K562 (cell line): ENCODE measurements at regions not wholly inside any gene's neighbourhood (a gene's known extent, or its start where the extent isn't known, plus 50 kb on each side); places are given as distances from the start of the nearest gene placed in this dataset.
"Not testable (repeated sequence)": the region's sequence is repeated elsewhere in the genome, so short reads cannot be mapped to it uniquely, and the experiment has no call there.

Experiments
- CBX1 ChIP-seq: sonication (generic); IDR thresholded peaks from 2 replicates; pipeline ENCODE4 v1.6.1; 2016; ENCODE audit warnings: antibody characterized with exemption, low read depth, mild to moderate bottlenecking
- TBL1XR1 ChIP-seq, 2 experiments: IDR thresholded peaks; 2 replicates each; pipeline ENCODE4 v1.6.1; 2012; ENCODE audit warnings: improper control_type of control experiment in 2 of 2, low read length in 2 of 2, mild to moderate bottlenecking in 1 of 2
- ZNF347 ChIP-seq: fragments of 450-650 bp; formaldehyde crosslinking; IDR thresholded peaks from 2 replicates; pipeline ENCODE4 v1.4.0; 2020; ENCODE audit warnings: low read depth, mild to moderate bottlenecking, moderate library complexity
- TF ChIP-seq, protein P1 (sequence below), 3 experiments: IDR thresholded peaks in 2 of 3; conservative IDR thresholded peaks in 1 of 3; 2 replicates each; pipeline ENCODE4 v1.5.1; 2011 to 2012; ENCODE audit warnings: low read length in 3 of 3, mild to moderate bottlenecking in 3 of 3, control low read depth in 2 of 3, improper control_type of control experiment in 1 of 3, inconsistent platforms in 1 of 3, low read depth in 1 of 3, mixed read lengths in 1 of 3, moderate library complexity in 1 of 3; ENCODE audit not compliant: insufficient read depth in 2 of 3
- TF ChIP-seq, protein P2 (sequence below): sonication (generic); formaldehyde crosslinking; IDR thresholded peaks from 2 replicates; pipeline ENCODE4 v1.8.0; 2022; ENCODE audit warnings: missing genetic modification reagents, mild to moderate bottlenecking, borderline replicate concordance

DNA sequence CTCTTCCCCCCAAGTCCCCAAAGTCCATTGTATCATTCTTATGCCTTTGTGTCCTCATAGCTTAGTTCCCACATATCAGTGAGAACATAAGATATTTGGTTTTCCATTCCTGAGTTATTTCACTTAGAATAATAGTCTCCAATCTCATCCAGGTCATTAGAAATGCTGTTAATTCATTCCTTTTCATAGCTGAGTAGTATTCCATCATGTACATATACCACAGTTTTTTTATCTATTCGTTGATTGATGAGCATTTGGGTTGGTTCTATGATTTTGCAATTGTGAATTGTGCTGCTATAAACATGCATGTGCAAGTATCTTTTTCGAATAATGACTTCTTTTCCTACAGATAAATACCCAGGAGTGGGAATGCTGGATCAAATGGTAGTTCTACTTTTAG lies 359.6 kb downstream of the ADAMTS20 start:
- TF ChIP-seq ZNF347 (CRISPR knock-in tag); TBL1XR1 (IDR thresholded peaks at IDR 0.05; ENCODE audit: low read length in 2 of 2); CBX1: not testable (repeated sequence)
- TF ChIP-seq, protein P1, sequence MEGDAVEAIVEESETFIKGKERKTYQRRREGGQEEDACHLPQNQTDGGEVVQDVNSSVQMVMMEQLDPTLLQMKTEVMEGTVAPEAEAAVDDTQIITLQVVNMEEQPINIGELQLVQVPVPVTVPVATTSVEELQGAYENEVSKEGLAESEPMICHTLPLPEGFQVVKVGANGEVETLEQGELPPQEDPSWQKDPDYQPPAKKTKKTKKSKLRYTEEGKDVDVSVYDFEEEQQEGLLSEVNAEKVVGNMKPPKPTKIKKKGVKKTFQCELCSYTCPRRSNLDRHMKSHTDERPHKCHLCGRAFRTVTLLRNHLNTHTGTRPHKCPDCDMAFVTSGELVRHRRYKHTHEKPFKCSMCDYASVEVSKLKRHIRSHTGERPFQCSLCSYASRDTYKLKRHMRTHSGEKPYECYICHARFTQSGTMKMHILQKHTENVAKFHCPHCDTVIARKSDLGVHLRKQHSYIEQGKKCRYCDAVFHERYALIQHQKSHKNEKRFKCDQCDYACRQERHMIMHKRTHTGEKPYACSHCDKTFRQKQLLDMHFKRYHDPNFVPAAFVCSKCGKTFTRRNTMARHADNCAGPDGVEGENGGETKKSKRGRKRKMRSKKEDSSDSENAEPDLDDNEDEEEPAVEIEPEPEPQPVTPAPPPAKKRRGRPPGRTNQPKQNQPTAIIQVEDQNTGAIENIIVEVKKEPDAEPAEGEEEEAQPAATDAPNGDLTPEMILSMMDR (IDR thresholded peaks at IDR 0.05 in 2 of 3, conservative IDR thresholded peaks at IDR 0.05 in 1 of 3; ENCODE audit: insufficient read depth in 2 of 3, low read depth in 1 of 3, low read length in 3 of 3), result not testable (repeated sequence)
- TF ChIP-seq, protein P2, sequence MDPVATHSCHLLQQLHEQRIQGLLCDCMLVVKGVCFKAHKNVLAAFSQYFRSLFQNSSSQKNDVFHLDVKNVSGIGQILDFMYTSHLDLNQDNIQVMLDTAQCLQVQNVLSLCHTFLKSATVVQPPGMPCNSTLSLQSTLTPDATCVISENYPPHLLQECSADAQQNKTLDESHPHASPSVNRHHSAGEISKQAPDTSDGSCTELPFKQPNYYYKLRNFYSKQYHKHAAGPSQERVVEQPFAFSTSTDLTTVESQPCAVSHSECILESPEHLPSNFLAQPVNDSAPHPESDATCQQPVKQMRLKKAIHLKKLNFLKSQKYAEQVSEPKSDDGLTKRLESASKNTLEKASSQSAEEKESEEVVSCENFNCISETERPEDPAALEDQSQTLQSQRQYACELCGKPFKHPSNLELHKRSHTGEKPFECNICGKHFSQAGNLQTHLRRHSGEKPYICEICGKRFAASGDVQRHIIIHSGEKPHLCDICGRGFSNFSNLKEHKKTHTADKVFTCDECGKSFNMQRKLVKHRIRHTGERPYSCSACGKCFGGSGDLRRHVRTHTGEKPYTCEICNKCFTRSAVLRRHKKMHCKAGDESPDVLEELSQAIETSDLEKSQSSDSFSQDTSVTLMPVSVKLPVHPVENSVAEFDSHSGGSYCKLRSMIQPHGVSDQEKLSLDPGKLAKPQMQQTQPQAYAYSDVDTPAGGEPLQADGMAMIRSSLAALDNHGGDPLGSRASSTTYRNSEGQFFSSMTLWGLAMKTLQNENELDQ, result not testable (repeated sequence)
